CD4-positive, alpha-beta T cell (primary cell): ENCODE measurements at regions not wholly inside any gene's neighbourhood (a gene's known extent, or its start where the extent isn't known, plus 50 kb on each side); places are given as distances from the start of the nearest gene placed in this dataset.
"Not testable (repeated sequence)": the region's sequence is repeated elsewhere in the genome, so short reads cannot be mapped to it uniquely, and the experiment has no call there.

ENCODE experiments used
- ATAC-seq: fragments of 200-7000 bp; cut with Tn5 transposase; one replicate; pipeline ENCODE4 v1.10.0; 2022; ENCODE audit warnings: mild to moderate bottlenecking; ENCODE audit not compliant: poor library complexity
- CTCF ChIA-PET: fragments of 350-600 bp; sonication (Branson Sonifier 250); formaldehyde crosslinking; loops from one replicate; lab custom pipeline; 2021; ENCODE audit warnings: antibody characterized with exemption, inconsistent platforms; lab: Charles Lee
- POLR2A ChIA-PET: fragments of 350-600 bp; sonication (Branson Sonifier 250); formaldehyde crosslinking; loops from one replicate; lab custom pipeline; 2021; ENCODE audit warnings: antibody characterized with exemption, inconsistent platforms; lab: Charles Lee
- DNase-seq, 14 experiments: peaks; one replicate each; pipeline ENCODE4 v3.0.0-alpha.2; 2013 to 2020; ENCODE audit warnings: mixed read lengths in 2 of 14
- H3K27ac ChIP-seq, 2 donors: one replicate each; pipeline versions ENCODE4 v1.5.1 to v1.7.0; 2013; ENCODE audit warnings: low read length in 2 of 2, low read depth in 1 of 2, mild to moderate bottlenecking in 1 of 2
- H3K27me3 ChIP-seq, 2 experiments: 1 replicate in 1 of 2; 2 replicates in 1 of 2; pipeline versions ENCODE4 v1.6.1 to v1.7.0; 2013; ENCODE audit warnings: low read length in 2 of 2, control low read depth in 1 of 2, mild to moderate bottlenecking in 1 of 2, moderate library complexity in 1 of 2; ENCODE audit not compliant: insufficient read depth in 2 of 2, control insufficient read depth in 1 of 2
- H3K36me3 ChIP-seq: one replicate; pipeline ENCODE4 v1.6.1; 2013; ENCODE audit warnings: low read length, control low read depth; ENCODE audit not compliant: insufficient read depth
- H3K4me1 ChIP-seq: one replicate; pipeline ENCODE4 v1.6.1; 2013; ENCODE audit warnings: low read length, control low read depth; ENCODE audit not compliant: insufficient read depth
- H3K4me3 ChIP-seq: one replicate; pipeline ENCODE4 v1.5.1; 2013; ENCODE audit warnings: mild to moderate bottlenecking, low read length, moderate library complexity
- H3K9me3 ChIP-seq, 2 experiments: 1 replicate in 1 of 2; 2 replicates in 1 of 2; pipeline versions ENCODE4 v1.6.1 to v1.7.0; 2013; ENCODE audit warnings: low read length in 2 of 2, mild to moderate bottlenecking in 2 of 2, control low read depth in 1 of 2, moderate library complexity in 1 of 2; ENCODE audit not compliant: control insufficient read depth in 1 of 2, insufficient read depth in 1 of 2
- H3K27ac Mint-ChIP-seq: one replicate; pipeline ENCODE4 v1.8.0; 2020; ENCODE audit warnings: mixed read lengths
- H3K27me3 Mint-ChIP-seq: one replicate; pipeline ENCODE4 v1.8.0; 2021; ENCODE audit warnings: mixed read lengths
- H3K36me3 Mint-ChIP-seq: one replicate; pipeline ENCODE4 v1.8.0; 2021; ENCODE audit warnings: low read depth, mixed read lengths
- H3K4me1 Mint-ChIP-seq: one replicate; pipeline ENCODE4 v1.8.0; 2021; ENCODE audit warnings: low read depth, mixed read lengths
- H3K4me3 Mint-ChIP-seq: one replicate; pipeline ENCODE4 v1.8.0; 2020; ENCODE audit warnings: mild to moderate bottlenecking, mixed read lengths
- H3K9me3 Mint-ChIP-seq: one replicate; pipeline ENCODE4 v1.8.0; 2020; ENCODE audit warnings: mixed read lengths
- CTCF ChIP-seq: fragments of 200-600 bp; IDR thresholded peaks from one replicate; pipeline ENCODE4 v1.8.0; 2022; ENCODE audit warnings: antibody characterized with exemption, mild to moderate bottlenecking
- intact Hi-C, 2 experiments: fragments of 100-400 bp; cut with DNase I in 1 of 2; cut with micrococcal nuclease in 1 of 2; formaldehyde crosslinking; loops; one replicate each; pipeline versions ENCODE4 v1.15.1 to v1.9.0; 2023 to 2025; cut with DNase I, micrococcal nuclease

- Histone ChIP-seq H3K27me3 (no peaks in the 10 kb centered on the region), H3K36me3 (no peaks in the 10 kb centered on the region), H3K4me1 (no peaks in the 10 kb centered on the region), H3K9me3 (peaks cover 0 to 18% of the 10 kb centered on the region in 2 experiments), H3K27ac (no peak overlapping the region), H3K4me3 (no peak overlapping the region)
- H3K27ac Mint-ChIP-seq = no peak overlapping the region
- TF ChIP-seq CTCF = no peak
- H3K36me3 Mint-ChIP-seq = no peaks in the 10 kb centered on the region
- ATAC-seq (no peak), DNase-seq (no peak)
- no peaks in the 10 kb centered on the region for H3K9me3 Mint-ChIP-seq
- H3K27me3 Mint-ChIP-seq = no peaks in the 10 kb centered on the region
- CTCF ChIA-PET = no interaction called here
- no peak overlapping the region for H3K4me3 Mint-ChIP-seq
- H3K4me1 Mint-ChIP-seq = no peaks in the 10 kb centered on the region
- intact Hi-C loops = no loop called here
- POLR2A ChIA-PET = no interaction called here
Observed at GRCh38 chr10:109062371-109062770, 860.9 kb downstream of the XPNPEP1 start.

DNA sequence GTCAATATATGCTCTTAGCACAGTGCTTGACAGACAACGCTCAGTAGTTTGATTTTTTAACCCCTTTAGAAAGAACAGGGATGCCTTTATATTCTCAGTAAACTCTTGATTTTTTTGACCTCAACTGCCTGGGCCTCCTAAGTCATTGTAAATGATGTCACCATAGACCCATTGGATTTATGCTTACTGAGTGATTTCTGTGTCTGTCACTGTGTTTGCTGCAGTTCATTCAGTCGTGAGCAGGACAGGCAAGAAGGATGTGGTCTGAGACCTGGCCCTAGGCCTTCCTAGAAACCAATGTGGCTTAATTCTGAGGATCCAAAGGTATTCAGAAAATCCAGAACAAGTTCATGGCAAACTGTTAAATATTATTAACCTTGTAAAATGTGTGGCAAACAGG, 868.1 kb downstream of the XPNPEP1 start:
- no peaks in the 10 kb centered on the region for H3K4me1 Mint-ChIP-seq
- ATAC-seq = no peak
- ChIA-PET CTCF (no interaction called here), POLR2A (no interaction called here)
- no peaks in the 10 kb centered on the region for H3K9me3 Mint-ChIP-seq
- no peak overlapping the region for H3K4me3 ChIP-seq
- H3K27ac ChIP-seq = no peak overlapping the region
- no peaks in the 10 kb centered on the region for H3K9me3 ChIP-seq
- H3K4me1 ChIP-seq = no peaks in the 10 kb centered on the region
- no peaks in the 10 kb centered on the region for H3K36me3 ChIP-seq
- no peak overlapping the region for H3K27ac Mint-ChIP-seq
- no peak for DNase-seq
- no peaks in the 10 kb centered on the region for H3K36me3 Mint-ChIP-seq
- intact Hi-C loops = no loop called here
- no peak for TF ChIP-seq CTCF
- H3K27me3 Mint-ChIP-seq = no peaks in the 10 kb centered on the region
- no peak overlapping the region for H3K4me3 Mint-ChIP-seq
- H3K27me3 ChIP-seq = no peaks in the 10 kb centered on the region

- ChIA-PET CTCF (no interaction called here), POLR2A (no interaction called here)
- no peak for ATAC-seq
- Histone ChIP-seq H3K27ac (no peak overlapping the region), H3K4me1 (no peaks in the 10 kb centered on the region), H3K36me3 (no peaks in the 10 kb centered on the region), H3K9me3 (peaks cover 0 to 6% of the 10 kb centered on the region in 2 experiments), H3K27me3 (no peaks in the 10 kb centered on the region), H3K4me3 (no peak overlapping the region)
- no peaks in the 10 kb centered on the region for H3K36me3 Mint-ChIP-seq
- no peaks in the 10 kb centered on the region for H3K27me3 Mint-ChIP-seq
- no peak for TF ChIP-seq CTCF
- H3K9me3 Mint-ChIP-seq = peaks cover 5% of the 10 kb centered on the region
- no peak overlapping the region for H3K4me3 Mint-ChIP-seq
- no peaks in the 10 kb centered on the region for H3K4me1 Mint-ChIP-seq
- no peak overlapping the region for H3K27ac Mint-ChIP-seq
- intact Hi-C loops = no loop called here
- DNase-seq = no peak
Observed at GRCh38 chr10:109047856-109048255, 875.5 kb downstream of the XPNPEP1 start.

- H3K27me3 Mint-ChIP-seq, CTCF ChIA-PET, H3K27me3 ChIP-seq, H3K4me1 Mint-ChIP-seq, intact Hi-C loops, H3K4me3 ChIP-seq, H3K36me3 ChIP-seq, DNase-seq, H3K36me3 Mint-ChIP-seq, H3K4me3 Mint-ChIP-seq, H3K9me3 ChIP-seq, H3K9me3 Mint-ChIP-seq, H3K27ac ChIP-seq, POLR2A ChIA-PET, H3K27ac Mint-ChIP-seq, ATAC-seq, H3K4me1 ChIP-seq: not testable (repeated sequence)
Observed at GRCh38 chr10:109046427-109046826, 876.9 kb downstream of the XPNPEP1 start.
